ENCODE measurements at regions not wholly inside any gene's neighbourhood (a gene's known extent, or its start where the extent isn't known, plus 50 kb on each side); places are given as distances from the start of the nearest gene placed in this dataset.
A peak's percentile ranks its signal among the peaks of the same experiment; 100 is the strongest.

DNA sequence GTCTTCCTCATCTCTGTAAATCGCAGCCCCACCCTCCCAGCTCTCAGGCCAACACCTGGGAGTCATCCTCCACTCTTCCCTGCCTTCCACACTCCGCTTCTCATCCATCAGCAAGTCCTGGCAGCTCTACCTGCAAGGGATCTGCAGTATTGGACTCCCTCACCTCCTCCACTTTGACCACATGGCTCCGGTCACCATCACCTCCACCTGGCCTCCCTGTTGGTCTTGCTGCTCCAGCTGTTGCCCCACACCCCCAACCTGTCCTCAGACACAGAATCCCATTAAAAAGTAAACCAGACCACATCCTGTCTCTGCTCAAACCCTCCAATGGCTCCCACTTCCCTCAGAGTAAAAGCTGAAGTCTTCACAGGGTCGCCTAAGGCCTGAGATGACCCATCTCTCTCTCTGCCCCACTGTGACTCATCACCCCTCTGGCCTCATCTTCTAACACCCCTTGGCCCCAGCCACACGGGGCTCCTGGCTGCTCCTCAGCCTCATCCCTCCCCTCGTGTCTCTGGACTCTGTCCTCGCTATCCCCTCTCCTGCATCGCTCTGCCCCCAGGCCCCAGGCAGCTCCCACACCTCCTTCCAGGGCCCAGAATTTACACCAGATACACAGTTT, 185.1 kb upstream of the SULF2 start:
- TF ChIP-seq, protein P1, sequence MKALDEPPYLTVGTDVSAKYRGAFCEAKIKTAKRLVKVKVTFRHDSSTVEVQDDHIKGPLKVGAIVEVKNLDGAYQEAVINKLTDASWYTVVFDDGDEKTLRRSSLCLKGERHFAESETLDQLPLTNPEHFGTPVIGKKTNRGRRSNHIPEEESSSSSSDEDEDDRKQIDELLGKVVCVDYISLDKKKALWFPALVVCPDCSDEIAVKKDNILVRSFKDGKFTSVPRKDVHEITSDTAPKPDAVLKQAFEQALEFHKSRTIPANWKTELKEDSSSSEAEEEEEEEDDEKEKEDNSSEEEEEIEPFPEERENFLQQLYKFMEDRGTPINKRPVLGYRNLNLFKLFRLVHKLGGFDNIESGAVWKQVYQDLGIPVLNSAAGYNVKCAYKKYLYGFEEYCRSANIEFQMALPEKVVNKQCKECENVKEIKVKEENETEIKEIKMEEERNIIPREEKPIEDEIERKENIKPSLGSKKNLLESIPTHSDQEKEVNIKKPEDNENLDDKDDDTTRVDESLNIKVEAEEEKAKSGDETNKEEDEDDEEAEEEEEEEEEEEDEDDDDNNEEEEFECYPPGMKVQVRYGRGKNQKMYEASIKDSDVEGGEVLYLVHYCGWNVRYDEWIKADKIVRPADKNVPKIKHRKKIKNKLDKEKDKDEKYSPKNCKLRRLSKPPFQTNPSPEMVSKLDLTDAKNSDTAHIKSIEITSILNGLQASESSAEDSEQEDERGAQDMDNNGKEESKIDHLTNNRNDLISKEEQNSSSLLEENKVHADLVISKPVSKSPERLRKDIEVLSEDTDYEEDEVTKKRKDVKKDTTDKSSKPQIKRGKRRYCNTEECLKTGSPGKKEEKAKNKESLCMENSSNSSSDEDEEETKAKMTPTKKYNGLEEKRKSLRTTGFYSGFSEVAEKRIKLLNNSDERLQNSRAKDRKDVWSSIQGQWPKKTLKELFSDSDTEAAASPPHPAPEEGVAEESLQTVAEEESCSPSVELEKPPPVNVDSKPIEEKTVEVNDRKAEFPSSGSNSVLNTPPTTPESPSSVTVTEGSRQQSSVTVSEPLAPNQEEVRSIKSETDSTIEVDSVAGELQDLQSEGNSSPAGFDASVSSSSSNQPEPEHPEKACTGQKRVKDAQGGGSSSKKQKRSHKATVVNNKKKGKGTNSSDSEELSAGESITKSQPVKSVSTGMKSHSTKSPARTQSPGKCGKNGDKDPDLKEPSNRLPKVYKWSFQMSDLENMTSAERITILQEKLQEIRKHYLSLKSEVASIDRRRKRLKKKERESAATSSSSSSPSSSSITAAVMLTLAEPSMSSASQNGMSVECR (CRISPR knock-in tag; IDR thresholded peaks at IDR 0.05; ENCODE audit: borderline replicate concordance), result no peak
- TF ChIP-seq, protein P2, sequence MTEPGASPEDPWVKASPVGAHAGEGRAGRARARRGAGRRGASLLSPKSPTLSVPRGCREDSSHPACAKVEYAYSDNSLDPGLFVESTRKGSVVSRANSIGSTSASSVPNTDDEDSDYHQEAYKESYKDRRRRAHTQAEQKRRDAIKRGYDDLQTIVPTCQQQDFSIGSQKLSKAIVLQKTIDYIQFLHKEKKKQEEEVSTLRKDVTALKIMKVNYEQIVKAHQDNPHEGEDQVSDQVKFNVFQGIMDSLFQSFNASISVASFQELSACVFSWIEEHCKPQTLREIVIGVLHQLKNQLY (CRISPR knock-in tag; IDR thresholded peaks at IDR 0.05), result no peak
- TF ChIP-seq ZNF138 (CRISPR knock-in tag; conservative IDR thresholded peaks at IDR 0.05), result no peak
- TF ChIP-seq NR1H2 (CRISPR knock-in tag; IDR thresholded peaks at IDR 0.05), result no peak
- TF ChIP-seq, protein P3, sequence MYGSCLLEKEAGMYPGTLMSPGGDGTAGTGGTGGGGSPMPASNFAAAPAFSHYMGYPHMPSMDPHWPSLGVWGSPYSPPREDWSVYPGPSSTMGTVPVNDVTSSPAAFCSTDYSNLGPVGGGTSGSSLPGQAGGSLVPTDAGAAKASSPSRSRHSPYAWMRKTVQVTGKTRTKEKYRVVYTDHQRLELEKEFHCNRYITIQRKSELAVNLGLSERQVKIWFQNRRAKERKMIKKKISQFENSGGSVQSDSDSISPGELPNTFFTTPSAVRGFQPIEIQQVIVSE (CRISPR knock-in tag; IDR thresholded peaks at IDR 0.05; ENCODE audit: borderline replicate concordance), result no peak
- TF ChIP-seq, protein P4, sequence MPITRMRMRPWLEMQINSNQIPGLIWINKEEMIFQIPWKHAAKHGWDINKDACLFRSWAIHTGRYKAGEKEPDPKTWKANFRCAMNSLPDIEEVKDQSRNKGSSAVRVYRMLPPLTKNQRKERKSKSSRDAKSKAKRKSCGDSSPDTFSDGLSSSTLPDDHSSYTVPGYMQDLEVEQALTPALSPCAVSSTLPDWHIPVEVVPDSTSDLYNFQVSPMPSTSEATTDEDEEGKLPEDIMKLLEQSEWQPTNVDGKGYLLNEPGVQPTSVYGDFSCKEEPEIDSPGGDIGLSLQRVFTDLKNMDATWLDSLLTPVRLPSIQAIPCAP (CRISPR knock-in tag; IDR thresholded peaks at IDR 0.05), result no peak
- TF ChIP-seq NFATC4 (CRISPR knock-in tag; IDR thresholded peaks at IDR 0.05), result no peak
- Mint-ChIP-seq H3K27ac (peak overlapping the region; percentile 53), H3K27me3 (ENCODE audit: low read depth) (peaks cover 6% of the 10 kb centered on the region), H3K4me1 (peaks cover 54% of the 10 kb centered on the region), H3K4me3 (no peak overlapping the region), H3K36me3 (no peaks in the 10 kb centered on the region), H3K9me3 (no peaks in the 10 kb centered on the region)
- CTCF ChIA-PET, result interaction anchor here (0.8 to 1.0 kb wide), 2 partner anchors 115 to 650 kb away, joined by 3 read pairs; no protein-coding TSS in a partner anchor
- DNase-seq (ENCODE audit: low spot score), result no peak
- ATAC-seq, result no peak
- POLR2A ChIA-PET, result no interaction called here

DNA sequence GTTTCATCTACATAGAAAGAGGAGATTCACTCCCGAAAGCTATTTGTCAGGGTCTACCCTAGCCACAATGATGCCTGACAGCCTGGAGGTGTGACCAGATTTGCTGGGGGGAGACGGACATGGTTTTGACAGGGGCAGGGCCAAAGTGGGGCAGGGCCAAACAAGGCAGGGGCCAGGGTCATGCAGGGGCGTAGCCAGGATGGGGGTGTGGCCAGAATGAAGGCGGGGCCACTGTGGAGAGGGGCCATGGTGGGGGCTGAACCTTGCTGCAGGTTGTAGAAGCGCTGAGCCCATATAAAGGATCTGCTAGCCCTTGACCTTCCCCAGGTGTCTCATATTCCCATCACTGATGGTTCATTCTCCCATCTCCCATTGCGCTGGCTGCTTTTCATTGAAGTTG, 184.1 kb upstream of the SULF2 start:
- Mint-ChIP-seq H3K9me3 (no peaks in the 10 kb centered on the region), H3K4me1 (peaks cover 56% of the 10 kb centered on the region), H3K36me3 (no peaks in the 10 kb centered on the region), H3K27me3 (ENCODE audit: low read depth) (peaks cover 6% of the 10 kb centered on the region), H3K4me3 (no peak overlapping the region), H3K27ac (no peak overlapping the region)
- POLR2A ChIA-PET, result no interaction called here
- CTCF ChIA-PET, result interaction anchor here (1.5 kb wide), 1 partner anchor 114 kb away, joined by 4 read pairs; no protein-coding TSS in a partner anchor
- DNase-seq (ENCODE audit: low spot score) (peak; percentile 38), ATAC-seq (peak; percentile 51)
- TF ChIP-seq, protein P5, sequence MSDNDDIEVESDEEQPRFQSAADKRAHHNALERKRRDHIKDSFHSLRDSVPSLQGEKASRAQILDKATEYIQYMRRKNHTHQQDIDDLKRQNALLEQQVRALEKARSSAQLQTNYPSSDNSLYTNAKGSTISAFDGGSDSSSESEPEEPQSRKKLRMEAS (CRISPR knock-in tag; IDR thresholded peaks at IDR 0.05), result no peak
- TF ChIP-seq ELF4 (CRISPR knock-in tag; IDR thresholded peaks at IDR 0.05; ENCODE audit: low read depth), result no peak
- TF ChIP-seq KAT7 (CRISPR knock-in tag; IDR thresholded peaks at IDR 0.05; ENCODE audit: borderline replicate concordance), result no peak
- TF ChIP-seq ZNF416 (CRISPR knock-in tag; IDR thresholded peaks at IDR 0.05), result no peak
- no peak for TF ChIP-seq NFATC4 (CRISPR knock-in tag; IDR thresholded peaks at IDR 0.05)
- TF ChIP-seq, protein P6, sequence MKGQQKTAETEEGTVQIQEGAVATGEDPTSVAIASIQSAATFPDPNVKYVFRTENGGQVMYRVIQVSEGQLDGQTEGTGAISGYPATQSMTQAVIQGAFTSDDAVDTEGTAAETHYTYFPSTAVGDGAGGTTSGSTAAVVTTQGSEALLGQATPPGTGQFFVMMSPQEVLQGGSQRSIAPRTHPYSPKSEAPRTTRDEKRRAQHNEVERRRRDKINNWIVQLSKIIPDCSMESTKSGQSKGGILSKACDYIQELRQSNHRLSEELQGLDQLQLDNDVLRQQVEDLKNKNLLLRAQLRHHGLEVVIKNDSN (CRISPR knock-in tag; IDR thresholded peaks at IDR 0.05), result no peak
- no peak for TF ChIP-seq SMAD4 (CRISPR knock-in tag; IDR thresholded peaks at IDR 0.05)
- TF ChIP-seq, protein P7, sequence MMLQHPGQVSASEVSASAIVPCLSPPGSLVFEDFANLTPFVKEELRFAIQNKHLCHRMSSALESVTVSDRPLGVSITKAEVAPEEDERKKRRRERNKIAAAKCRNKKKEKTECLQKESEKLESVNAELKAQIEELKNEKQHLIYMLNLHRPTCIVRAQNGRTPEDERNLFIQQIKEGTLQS (CRISPR knock-in tag; conservative IDR thresholded peaks at IDR 0.05), result no peak
- TF ChIP-seq ZNF317 (CRISPR knock-in tag; IDR thresholded peaks at IDR 0.05; ENCODE audit: borderline replicate concordance, low read depth), result no peak
- no peak for TF ChIP-seq NFYB (CRISPR knock-in tag; conservative IDR thresholded peaks at IDR 0.05; ENCODE audit: low read depth)
- TF ChIP-seq ATF1 (CRISPR knock-in tag; IDR thresholded peaks at IDR 0.05), result no peak
- TF ChIP-seq, protein P8, sequence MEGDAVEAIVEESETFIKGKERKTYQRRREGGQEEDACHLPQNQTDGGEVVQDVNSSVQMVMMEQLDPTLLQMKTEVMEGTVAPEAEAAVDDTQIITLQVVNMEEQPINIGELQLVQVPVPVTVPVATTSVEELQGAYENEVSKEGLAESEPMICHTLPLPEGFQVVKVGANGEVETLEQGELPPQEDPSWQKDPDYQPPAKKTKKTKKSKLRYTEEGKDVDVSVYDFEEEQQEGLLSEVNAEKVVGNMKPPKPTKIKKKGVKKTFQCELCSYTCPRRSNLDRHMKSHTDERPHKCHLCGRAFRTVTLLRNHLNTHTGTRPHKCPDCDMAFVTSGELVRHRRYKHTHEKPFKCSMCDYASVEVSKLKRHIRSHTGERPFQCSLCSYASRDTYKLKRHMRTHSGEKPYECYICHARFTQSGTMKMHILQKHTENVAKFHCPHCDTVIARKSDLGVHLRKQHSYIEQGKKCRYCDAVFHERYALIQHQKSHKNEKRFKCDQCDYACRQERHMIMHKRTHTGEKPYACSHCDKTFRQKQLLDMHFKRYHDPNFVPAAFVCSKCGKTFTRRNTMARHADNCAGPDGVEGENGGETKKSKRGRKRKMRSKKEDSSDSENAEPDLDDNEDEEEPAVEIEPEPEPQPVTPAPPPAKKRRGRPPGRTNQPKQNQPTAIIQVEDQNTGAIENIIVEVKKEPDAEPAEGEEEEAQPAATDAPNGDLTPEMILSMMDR (IDR thresholded peaks at IDR 0.05), result no peak
- TF ChIP-seq, protein P9, sequence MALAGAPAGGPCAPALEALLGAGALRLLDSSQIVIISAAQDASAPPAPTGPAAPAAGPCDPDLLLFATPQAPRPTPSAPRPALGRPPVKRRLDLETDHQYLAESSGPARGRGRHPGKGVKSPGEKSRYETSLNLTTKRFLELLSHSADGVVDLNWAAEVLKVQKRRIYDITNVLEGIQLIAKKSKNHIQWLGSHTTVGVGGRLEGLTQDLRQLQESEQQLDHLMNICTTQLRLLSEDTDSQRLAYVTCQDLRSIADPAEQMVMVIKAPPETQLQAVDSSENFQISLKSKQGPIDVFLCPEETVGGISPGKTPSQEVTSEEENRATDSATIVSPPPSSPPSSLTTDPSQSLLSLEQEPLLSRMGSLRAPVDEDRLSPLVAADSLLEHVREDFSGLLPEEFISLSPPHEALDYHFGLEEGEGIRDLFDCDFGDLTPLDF (CRISPR knock-in tag; IDR thresholded peaks at IDR 0.05), result no peak
- TF ChIP-seq FOXK1 (CRISPR knock-in tag; IDR thresholded peaks at IDR 0.05), result no peak
- no peak for TF ChIP-seq PRRX2 (CRISPR knock-in tag; IDR thresholded peaks at IDR 0.05)
